ENCODE measurements at regions not wholly inside any gene's neighbourhood (a gene's known extent, or its start where the extent isn't known, plus 50 kb on each side); places are given as distances from the start of the nearest gene placed in this dataset.
"Not testable (repeated sequence)": the region's sequence is repeated elsewhere in the genome, so short reads cannot be mapped to it uniquely, and the experiment has no call there.

GRCh38 chr13:108003626-108004025 lies 211.7 kb downstream of the LIG4 start:
- no peak for DNase-seq (ENCODE audit: low spot score)

GRCh38 chr13:108000998-108001397 lies 214.3 kb downstream of the LIG4 start:
- no peak for DNase-seq (ENCODE audit: low spot score)

GRCh38 chr13:107999751-108000150 lies 215.6 kb downstream of the LIG4 start:
- DNase-seq (ENCODE audit: low spot score) = no peak

- no peak for DNase-seq (ENCODE audit: low spot score)
Measured at GRCh38 chr13:107994137-107994536, 221.2 kb downstream of the LIG4 start.

GRCh38 chr13:107993239-107993949 lies 221.9 kb downstream of the LIG4 start:
- DNase-seq (ENCODE audit: low spot score) = no peak

GRCh38 chr13:107992542-107992941 lies 222.8 kb downstream of the LIG4 start:
- no peak for DNase-seq (ENCODE audit: low spot score)

- DNase-seq (ENCODE audit: low spot score) = no peak
Measured at GRCh38 chr13:107977071-107977574, 238.2 kb downstream of the LIG4 start.

GRCh38 chr13:107976628-107977027 lies 238.7 kb downstream of the LIG4 start:
- DNase-seq (ENCODE audit: low spot score) = no peak

GRCh38 chr13:107974409-107974808 lies 240.9 kb downstream of the LIG4 start:
- DNase-seq (ENCODE audit: low spot score) = no peak

- no peak for DNase-seq (ENCODE audit: low spot score)
Measured at GRCh38 chr13:107969546-107969945, 245.8 kb downstream of the LIG4 start.

- DNase-seq (ENCODE audit: low spot score) = no peak
Measured at GRCh38 chr13:107968470-107968869, 246.9 kb downstream of the LIG4 start.

GRCh38 chr13:107964395-107964794 lies 250.9 kb downstream of the LIG4 start:
- DNase-seq (ENCODE audit: low spot score) = no peak

GRCh38 chr13:107961849-107962608 lies 253.3 kb downstream of the LIG4 start:
- DNase-seq (ENCODE audit: low spot score) = no peak

GRCh38 chr13:107960301-107960700 lies 255.0 kb downstream of the LIG4 start:
- no peak for DNase-seq (ENCODE audit: low spot score)

- DNase-seq (ENCODE audit: low spot score) = no peak
Measured at GRCh38 chr13:107956889-107957288, 258.4 kb downstream of the LIG4 start.

GRCh38 chr13:107942030-107942617 lies 273.2 kb downstream of the LIG4 start:
- no peak for DNase-seq (ENCODE audit: low spot score)

- no peak for DNase-seq (ENCODE audit: low spot score)
Measured at GRCh38 chr13:107941345-107942029, 273.8 kb downstream of the LIG4 start.

- DNase-seq (ENCODE audit: low spot score) = no peak
Measured at GRCh38 chr13:107937848-107938247, 277.5 kb downstream of the LIG4 start.

GRCh38 chr13:107931056-107931455 lies 284.3 kb downstream of the LIG4 start:
- DNase-seq (ENCODE audit: low spot score) = no peak

- no peak for DNase-seq (ENCODE audit: low spot score)
Measured at GRCh38 chr13:107928762-107929161, 286.6 kb downstream of the LIG4 start.

- DNase-seq (ENCODE audit: low spot score) = no peak
Measured at GRCh38 chr13:107927557-107927956, 287.8 kb downstream of the LIG4 start.

GRCh38 chr13:107926515-107926914 lies 288.8 kb downstream of the LIG4 start:
- DNase-seq (ENCODE audit: low spot score) = not testable (repeated sequence)

All from germinal center (tissue), 1 donor.